ENCODE measurements at regions not wholly inside any gene's neighbourhood (a gene's known extent, or its start where the extent isn't known, plus 50 kb on each side); places are given as distances from the start of the nearest gene placed in this dataset.

GRCh38 chr2:12060886-12061285 lies 314.5 kb downstream of the LPIN1 start:
- no peaks in the 10 kb centered on the region for H3K4me1 ChIP-seq
- H3K36me3 ChIP-seq (replicated peaks): no peaks in the 10 kb centered on the region
- in situ Hi-C loops (cut with MboI; ENCODE audit: low sequenced_read_pairs): no loop called here
- DNase-seq (ENCODE audit: low spot score in 2 of 2): no peak
- no peaks in the 10 kb centered on the region for H3K27me3 ChIP-seq (ENCODE audit: low read depth)
- no peaks in the 10 kb centered on the region for H3K9me3 ChIP-seq
- no peak overlapping the region for H3K4me3 ChIP-seq

GRCh38 chr2:12061286-12062052 lies 315.0 kb downstream of the LPIN1 start:
- DNase-seq (ENCODE audit: low spot score in 2 of 2): peak; percentile 36 to 38
- no peaks in the 10 kb centered on the region for H3K36me3 ChIP-seq (replicated peaks)
- H3K9me3 ChIP-seq: no peaks in the 10 kb centered on the region
- H3K27me3 ChIP-seq (ENCODE audit: low read depth): no peaks in the 10 kb centered on the region
- in situ Hi-C loops (cut with MboI; ENCODE audit: low sequenced_read_pairs): no loop called here
- H3K4me3 ChIP-seq: no peak overlapping the region
- H3K4me1 ChIP-seq: no peaks in the 10 kb centered on the region

GRCh38 chr2:12062053-12062395 lies 315.6 kb downstream of the LPIN1 start:
- H3K4me1 ChIP-seq: no peaks in the 10 kb centered on the region
- H3K36me3 ChIP-seq (replicated peaks): no peaks in the 10 kb centered on the region
- in situ Hi-C loops (cut with MboI; ENCODE audit: low sequenced_read_pairs): no loop called here
- H3K27me3 ChIP-seq (ENCODE audit: low read depth): no peaks in the 10 kb centered on the region
- no peak for DNase-seq (ENCODE audit: low spot score in 2 of 2)
- H3K4me3 ChIP-seq: no peak overlapping the region
- no peaks in the 10 kb centered on the region for H3K9me3 ChIP-seq

GRCh38 chr2:12063210-12063609 lies 316.8 kb downstream of the LPIN1 start:
- in situ Hi-C loops (cut with MboI; ENCODE audit: low sequenced_read_pairs): no loop called here
- no peaks in the 10 kb centered on the region for H3K9me3 ChIP-seq
- no peak overlapping the region for H3K4me3 ChIP-seq
- H3K4me1 ChIP-seq: no peaks in the 10 kb centered on the region
- DNase-seq (ENCODE audit: low spot score in 2 of 2): no peak
- H3K36me3 ChIP-seq (replicated peaks): no peaks in the 10 kb centered on the region
- H3K27me3 ChIP-seq (ENCODE audit: low read depth): no peaks in the 10 kb centered on the region

GRCh38 chr2:12064153-12064552 lies 317.7 kb downstream of the LPIN1 start:
- H3K36me3 ChIP-seq (replicated peaks): no peaks in the 10 kb centered on the region
- DNase-seq (ENCODE audit: low spot score in 2 of 2): no peak
- no peak overlapping the region for H3K4me3 ChIP-seq
- no peaks in the 10 kb centered on the region for H3K4me1 ChIP-seq
- H3K27me3 ChIP-seq (ENCODE audit: low read depth): no peaks in the 10 kb centered on the region
- no peaks in the 10 kb centered on the region for H3K9me3 ChIP-seq
- in situ Hi-C loops (cut with MboI; ENCODE audit: low sequenced_read_pairs): no loop called here

- Histone ChIP-seq H3K4me1 (no peaks in the 10 kb centered on the region), H3K9me3 (no peaks in the 10 kb centered on the region), H3K4me3 (no peak overlapping the region), H3K27me3 (ENCODE audit: low read depth) (0 out of 2 replicates have a peak, but pooled peaks cover 4% of the 10 kb centered on the region), H3K36me3 (replicated peaks) (no peaks in the 10 kb centered on the region)
- in situ Hi-C loops (cut with MboI; ENCODE audit: low sequenced_read_pairs): no loop called here
- no peak for DNase-seq (ENCODE audit: low spot score in 2 of 2)
These were observed 319.7 kb downstream of the LPIN1 start for GRCh38 chr2:12066116-12066515.

GRCh38 chr2:12066986-12067385 lies 320.6 kb downstream of the LPIN1 start:
- Histone ChIP-seq H3K36me3 (replicated peaks) (no peaks in the 10 kb centered on the region), H3K4me1 (no peaks in the 10 kb centered on the region), H3K4me3 (no peak overlapping the region), H3K9me3 (no peaks in the 10 kb centered on the region), H3K27me3 (ENCODE audit: low read depth) (0 out of 2 replicates have a peak, but pooled peaks cover 4% of the 10 kb centered on the region)
- no peak for DNase-seq (ENCODE audit: low spot score in 2 of 2)
- in situ Hi-C loops (cut with MboI; ENCODE audit: low sequenced_read_pairs): no loop called here

- Histone ChIP-seq H3K36me3 (replicated peaks) (no peaks in the 10 kb centered on the region), H3K9me3 (no peaks in the 10 kb centered on the region), H3K4me1 (no peaks in the 10 kb centered on the region), H3K4me3 (no peak overlapping the region), H3K27me3 (ENCODE audit: low read depth) (0 out of 2 replicates have a peak, but pooled peaks cover 4% of the 10 kb centered on the region)
- no peak for DNase-seq (ENCODE audit: low spot score in 2 of 2)
- in situ Hi-C loops (cut with MboI; ENCODE audit: low sequenced_read_pairs): no loop called here
These were observed 322.5 kb downstream of the LPIN1 start for GRCh38 chr2:12068796-12069538.

GRCh38 chr2:12070153-12070552 lies 323.7 kb downstream of the LPIN1 start:
- in situ Hi-C loops (cut with MboI; ENCODE audit: low sequenced_read_pairs): no loop called here
- no peaks in the 10 kb centered on the region for H3K9me3 ChIP-seq
- no peaks in the 10 kb centered on the region for H3K36me3 ChIP-seq (replicated peaks)
- no peak for DNase-seq (ENCODE audit: low spot score in 2 of 2)
- H3K4me3 ChIP-seq: no peak overlapping the region
- H3K4me1 ChIP-seq: no peaks in the 10 kb centered on the region
- H3K27me3 ChIP-seq (ENCODE audit: low read depth): 0 out of 2 replicates have a peak, but pooled peaks cover 4% of the 10 kb centered on the region

- no peaks in the 10 kb centered on the region for H3K9me3 ChIP-seq
- H3K4me1 ChIP-seq: no peaks in the 10 kb centered on the region
- 0 out of 2 replicates have a peak, but pooled peaks cover 4% of the 10 kb centered on the region for H3K27me3 ChIP-seq (ENCODE audit: low read depth)
- no peak overlapping the region for H3K4me3 ChIP-seq
- no peaks in the 10 kb centered on the region for H3K36me3 ChIP-seq (replicated peaks)
- no peak for DNase-seq (ENCODE audit: low spot score in 2 of 2)
- in situ Hi-C loops (cut with MboI; ENCODE audit: low sequenced_read_pairs): no loop called here
These were observed 324.1 kb downstream of the LPIN1 start for GRCh38 chr2:12070581-12070980.

GRCh38 chr2:12071318-12071717 lies 324.9 kb downstream of the LPIN1 start:
- H3K27me3 ChIP-seq (ENCODE audit: low read depth): 0 out of 2 replicates have a peak, but pooled peaks cover 4% of the 10 kb centered on the region
- H3K4me1 ChIP-seq: no peaks in the 10 kb centered on the region
- H3K9me3 ChIP-seq: no peaks in the 10 kb centered on the region
- DNase-seq (ENCODE audit: low spot score in 2 of 2): no peak
- in situ Hi-C loops (cut with MboI; ENCODE audit: low sequenced_read_pairs): no loop called here
- H3K36me3 ChIP-seq (replicated peaks): no peaks in the 10 kb centered on the region
- H3K4me3 ChIP-seq: no peak overlapping the region

GRCh38 chr2:12073217-12073852 lies 326.9 kb downstream of the LPIN1 start:
- Histone ChIP-seq H3K27me3 (ENCODE audit: low read depth) (0 out of 2 replicates have a peak, but pooled peaks cover 4% of the 10 kb centered on the region), H3K9me3 (no peaks in the 10 kb centered on the region), H3K4me3 (no peak overlapping the region), H3K36me3 (replicated peaks) (no peaks in the 10 kb centered on the region), H3K4me1 (no peaks in the 10 kb centered on the region)
- DNase-seq (ENCODE audit: low spot score in 2 of 2): no peak
- in situ Hi-C loops (cut with MboI; ENCODE audit: low sequenced_read_pairs): no loop called here

GRCh38 chr2:12074126-12074844 lies 327.9 kb downstream of the LPIN1 start:
- H3K4me3 ChIP-seq: no peak overlapping the region
- no peaks in the 10 kb centered on the region for H3K4me1 ChIP-seq
- DNase-seq (ENCODE audit: low spot score in 2 of 2): no peak
- in situ Hi-C loops (cut with MboI; ENCODE audit: low sequenced_read_pairs): no loop called here
- H3K36me3 ChIP-seq (replicated peaks): no peaks in the 10 kb centered on the region
- no peaks in the 10 kb centered on the region for H3K9me3 ChIP-seq
- peaks cover 7% of the 10 kb centered on the region; the same call in 1 of the 2 replicates for H3K27me3 ChIP-seq (ENCODE audit: low read depth)

All from HAP-1 (cell line).